Right cardiac atrium (tissue), 5 donors: ENCODE measurements at regions not wholly inside any gene's neighbourhood (a gene's known extent, or its start where the extent isn't known, plus 50 kb on each side); places are given as distances from the start of the nearest gene placed in this dataset.

ENCODE experiments used
- ATAC-seq, 2 donors: fragments of 200-7000 bp; cut with Tn5 transposase; one replicate each; pipeline versions ENCODE4 v1.8.0 to v1.9.1; 2020; ENCODE audit warnings: moderate library complexity in 2 of 2, mild to moderate bottlenecking in 1 of 2
- DNase-seq, 3 donors: peaks; one replicate each; pipeline ENCODE4 v3.0.0-alpha.2; 2020
- H3K27ac ChIP-seq: one replicate; pipeline ENCODE4 v1.5.1; 2013; ENCODE audit warnings: mild to moderate bottlenecking, low read length, control low read depth, moderate library complexity
- H3K27me3 ChIP-seq: one replicate; pipeline ENCODE4 v1.6.1; 2013; ENCODE audit not compliant: control insufficient read depth, insufficient read depth
- H3K4me1 ChIP-seq: one replicate; pipeline ENCODE4 v1.6.1; 2013; ENCODE audit warnings: low read length; ENCODE audit not compliant: control insufficient read depth, insufficient read depth
- H3K4me3 ChIP-seq: one replicate; pipeline ENCODE4 v1.5.1; 2013; ENCODE audit warnings: low read length, control low read depth
- H3K9me3 ChIP-seq: one replicate; pipeline ENCODE4 v1.6.1; 2013; ENCODE audit warnings: low read length; ENCODE audit not compliant: control insufficient read depth
- WGBS: extraction: QIAGEN DNeasy Blood & Tissue Kit; methylation state at CpG from one replicate; pipeline ENCODE4 v1.1.7; 2013; 5-methylcytosine and 5-hydroxymethylcytosine counted together
- intact Hi-C, 4 donors: fragments of 100-400 bp; cut with DNase I; formaldehyde crosslinking; loops; one replicate each; pipeline versions ENCODE4 v1.11.0 to v1.14.0; 2022 to 2023
- donor health status: healthy with polysubstance abuse.
- donor health status: DM: no; HTN: yes; CAD: no.
- donor health status: DM: no; HTN: no; CAD: no.
- donor health status: DM: no; HTN: yes; CAD: no; lungs with severe emphysema.
- donor health status: DM: yes; HTN: yes; CAD: no.

DNA sequence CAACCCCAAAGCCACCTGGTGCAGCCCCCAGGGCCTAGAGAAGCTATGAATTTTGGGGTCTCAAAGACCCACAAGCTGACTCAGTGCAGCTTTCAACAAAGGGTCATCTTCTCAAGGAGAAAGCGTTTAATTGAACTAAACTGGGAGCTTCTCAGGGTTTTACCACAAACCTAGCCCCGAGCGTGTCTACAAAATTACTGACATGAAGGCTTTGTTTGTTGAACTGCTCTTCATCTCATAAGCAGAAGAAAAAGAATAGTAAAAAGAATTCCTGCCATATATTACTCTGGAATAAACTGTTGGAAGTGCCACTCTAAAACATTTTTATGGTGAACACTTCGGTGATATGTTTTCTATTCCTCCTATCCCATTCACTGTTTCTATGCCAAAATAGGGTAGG, 50.8 kb upstream of the INCENP start:
- Histone ChIP-seq H3K27me3 (no peaks in the 10 kb centered on the region), H3K4me1 (no peaks in the 10 kb centered on the region), H3K4me3 (no peak overlapping the region), H3K27ac (no peak overlapping the region), H3K9me3 (no peaks in the 10 kb centered on the region)
- no peak for ATAC-seq
- WGBS: 90% methylated on average over 4 of the region's 4 CpGs
- DNase-seq: no peak
- intact Hi-C loops: loop anchor here in 2 of 4 donors (10.0 kb wide), 2 partner anchors 128 to 268 kb away; no protein-coding TSS in a partner anchor

DNA sequence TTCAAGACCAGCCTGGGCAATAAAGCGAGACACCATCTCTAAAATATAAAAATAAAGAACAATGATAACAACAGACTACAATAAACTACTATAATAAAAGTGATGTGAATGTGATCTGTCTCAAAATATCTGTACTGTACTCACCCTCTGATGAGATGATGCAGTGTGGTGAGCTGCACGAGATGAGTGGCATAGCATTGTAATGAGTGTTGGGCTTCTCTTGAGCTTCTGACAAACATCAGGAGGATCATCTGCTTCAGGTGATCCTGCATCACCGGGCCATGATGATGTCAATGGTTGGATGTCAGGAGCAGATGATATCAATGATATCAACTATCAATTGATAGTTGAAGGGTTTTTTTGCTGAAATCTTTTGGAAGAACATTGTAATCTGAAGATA, 52.4 kb upstream of the INCENP start:
- WGBS: 92% methylated on average over 3 of the region's 3 CpGs

DNA sequence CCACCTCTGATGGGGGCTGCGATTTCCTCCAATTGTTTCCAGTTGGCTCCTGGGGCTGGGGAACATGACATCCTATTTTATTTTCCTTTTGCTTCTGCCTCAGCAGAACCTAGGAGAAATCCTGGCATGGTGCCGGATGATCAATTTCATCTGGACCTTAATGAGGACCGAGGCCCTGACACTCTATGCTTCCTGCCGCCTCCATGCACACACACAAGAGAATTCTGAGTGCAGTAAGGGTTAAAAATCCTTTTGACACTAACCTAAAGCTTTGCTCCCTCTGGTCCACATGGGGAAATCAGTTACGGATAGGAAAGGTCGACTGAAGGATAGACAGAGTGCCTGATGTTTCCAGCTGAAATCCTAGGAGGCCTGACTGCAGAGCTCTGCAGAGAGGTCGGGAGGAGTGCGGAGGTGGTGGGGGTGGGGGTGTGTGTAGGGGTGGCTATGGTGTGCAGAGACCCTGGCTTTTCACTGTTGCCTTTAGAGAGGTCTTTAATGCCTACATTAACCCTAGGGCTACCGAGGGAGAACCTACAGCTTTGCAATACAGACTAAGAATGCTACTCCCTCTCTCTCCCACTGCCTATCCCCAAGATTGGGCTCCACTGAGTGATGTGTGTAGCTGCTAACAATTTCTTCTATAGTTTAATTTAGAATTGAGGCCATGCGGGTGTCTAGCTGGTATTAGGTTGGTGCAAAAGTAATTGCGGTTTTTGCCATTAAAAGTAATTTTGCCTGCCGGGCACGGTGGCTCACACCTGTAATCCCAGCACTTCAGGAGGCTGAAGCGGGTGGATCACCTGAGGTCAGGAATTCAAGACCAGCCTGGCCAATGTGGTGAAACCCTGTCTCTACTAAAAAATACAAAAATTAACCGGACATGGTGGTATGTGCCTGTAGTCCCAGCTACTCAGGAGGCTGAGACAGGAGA, 53.6 kb upstream of the INCENP start:
- ATAC-seq (no peak), DNase-seq (no peak)
- H3K27ac ChIP-seq: no peak overlapping the region
- intact Hi-C loops: loop anchor here in 2 of 4 donors (10.0 kb wide), 2 partner anchors 125 to 265 kb away; no protein-coding TSS in a partner anchor
- no peaks in the 10 kb centered on the region for H3K9me3 ChIP-seq
- H3K4me3 ChIP-seq: no peak overlapping the region
- no peaks in the 10 kb centered on the region for H3K27me3 ChIP-seq
- 64% methylated on average over 15 of the region's 15 CpGs for WGBS
- H3K4me1 ChIP-seq: no peaks in the 10 kb centered on the region

More for the DNA sequence above, 52.4 kb upstream of the INCENP start:
- no peaks in the 10 kb centered on the region for H3K9me3 ChIP-seq
- H3K27ac ChIP-seq: no peak overlapping the region
- ATAC-seq: no peak
- DNase-seq: no peak
- intact Hi-C loops: loop anchor here in 2 of 4 donors (10.0 kb wide), 2 partner anchors 127 to 267 kb away; no protein-coding TSS in a partner anchor
- no peaks in the 10 kb centered on the region for H3K27me3 ChIP-seq
- no peaks in the 10 kb centered on the region for H3K4me1 ChIP-seq
- H3K4me3 ChIP-seq: no peak overlapping the region

DNA sequence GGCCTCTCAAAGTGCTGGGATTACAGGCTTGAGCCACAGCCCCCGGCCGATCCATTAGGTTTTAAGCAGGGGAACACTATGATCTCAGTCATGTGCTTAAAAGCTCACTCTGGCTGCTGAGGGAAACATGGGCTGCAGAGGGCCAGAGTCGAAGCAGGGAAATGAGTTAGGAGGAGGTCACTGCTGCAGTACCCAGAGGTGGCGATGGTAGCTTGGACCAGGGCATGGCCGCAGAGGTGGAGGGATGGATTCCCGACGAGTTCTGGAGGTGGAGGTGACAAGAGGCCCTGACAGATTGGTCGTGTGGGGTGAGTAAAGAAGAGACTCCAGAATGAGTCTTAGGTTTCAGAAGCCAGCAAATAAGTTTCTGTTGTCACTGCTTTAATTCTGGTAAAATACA, 54.4 kb upstream of the INCENP start:
- Histone ChIP-seq H3K27ac (no peak overlapping the region), H3K4me1 (no peaks in the 10 kb centered on the region), H3K27me3 (no peaks in the 10 kb centered on the region), H3K9me3 (no peaks in the 10 kb centered on the region), H3K4me3 (no peak overlapping the region)
- DNase-seq (no peak), ATAC-seq (no peak)
- intact Hi-C loops: no loop called here
- 76% methylated on average over 8 of the region's 8 CpGs for WGBS

DNA sequence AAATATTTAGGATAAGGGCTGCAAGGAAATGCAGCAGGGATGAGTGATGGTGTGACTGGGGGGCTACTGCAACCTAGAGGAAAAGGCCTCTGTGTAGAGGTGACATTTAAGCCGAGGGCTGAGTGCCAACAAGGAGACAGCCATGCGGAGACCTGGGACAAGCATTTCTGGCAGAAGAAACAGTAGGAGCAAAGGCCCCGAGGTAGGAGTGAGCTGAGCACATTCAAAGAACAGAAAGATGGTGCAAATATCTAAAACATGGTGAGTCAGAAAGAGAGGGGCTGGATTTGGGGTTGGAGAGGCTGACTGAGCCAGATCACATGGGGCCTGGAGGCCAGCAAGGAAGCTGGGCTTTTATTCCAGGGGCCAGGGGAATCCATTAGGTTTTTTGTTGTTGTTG, 55.1 kb upstream of the INCENP start:
- no peak overlapping the region for H3K4me3 ChIP-seq
- ATAC-seq (no peak), DNase-seq (no peak)
- H3K9me3 ChIP-seq: no peaks in the 10 kb centered on the region
- 88% methylated on average over 3 of the region's 3 CpGs for WGBS
- no peaks in the 10 kb centered on the region for H3K4me1 ChIP-seq
- H3K27ac ChIP-seq: no peak overlapping the region
- intact Hi-C loops: no loop called here
- H3K27me3 ChIP-seq: no peaks in the 10 kb centered on the region

DNA sequence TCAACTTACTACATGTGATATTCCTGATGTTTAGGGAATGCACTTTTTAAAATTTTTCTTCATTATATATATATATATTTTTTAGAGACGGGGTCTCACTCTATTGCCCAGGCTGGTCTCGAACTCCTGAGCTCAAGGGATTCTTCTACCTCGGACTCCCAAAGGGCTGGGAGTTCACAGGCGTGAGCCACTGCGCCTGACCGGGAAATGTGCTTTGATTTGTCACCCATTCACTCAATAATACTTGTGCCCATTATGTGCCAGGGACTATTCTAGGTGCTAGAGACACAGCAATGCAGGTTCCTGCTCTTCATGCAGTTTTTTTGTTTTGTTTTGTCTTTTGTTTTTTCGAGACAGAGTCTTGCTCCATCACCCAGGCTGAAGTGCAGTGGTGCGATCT, 56.1 kb upstream of the INCENP start:
- no peak for DNase-seq
- Histone ChIP-seq H3K27me3 (no peaks in the 10 kb centered on the region), H3K27ac (no peak overlapping the region), H3K4me3 (no peak overlapping the region), H3K4me1 (no peaks in the 10 kb centered on the region), H3K9me3 (no peaks in the 10 kb centered on the region)
- no peak for ATAC-seq
- 95% methylated on average over 8 of the region's 8 CpGs for WGBS
- intact Hi-C loops: no loop called here

DNA sequence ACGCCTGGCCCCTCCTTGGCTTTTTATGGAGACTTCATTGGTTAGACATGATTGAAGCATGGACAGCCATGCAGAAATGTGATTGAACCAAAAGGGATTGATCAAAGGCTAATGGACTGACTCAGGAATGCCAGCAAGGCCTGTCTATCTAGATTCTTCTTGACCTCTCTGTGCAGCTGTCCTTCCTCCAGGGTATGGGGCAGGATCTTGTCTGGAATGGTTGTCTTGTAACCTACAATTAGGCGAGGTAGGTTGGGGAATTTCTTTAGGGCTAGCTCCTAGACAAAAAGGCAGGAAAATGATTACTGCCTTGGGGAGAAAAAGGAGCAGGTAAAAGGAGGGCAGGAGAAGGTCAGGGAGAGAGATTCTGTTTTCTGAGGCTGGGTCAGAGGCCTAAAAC, 59.6 kb upstream of the INCENP start:
- DNase-seq (no peak), ATAC-seq (no peak)
- 90% methylated on average over 2 of the region's 2 CpGs for WGBS
- intact Hi-C loops: no loop called here
- H3K4me1 ChIP-seq: no peaks in the 10 kb centered on the region
- no peak overlapping the region for H3K27ac ChIP-seq
- H3K27me3 ChIP-seq: no peaks in the 10 kb centered on the region
- no peaks in the 10 kb centered on the region for H3K9me3 ChIP-seq
- H3K4me3 ChIP-seq: no peak overlapping the region

DNA sequence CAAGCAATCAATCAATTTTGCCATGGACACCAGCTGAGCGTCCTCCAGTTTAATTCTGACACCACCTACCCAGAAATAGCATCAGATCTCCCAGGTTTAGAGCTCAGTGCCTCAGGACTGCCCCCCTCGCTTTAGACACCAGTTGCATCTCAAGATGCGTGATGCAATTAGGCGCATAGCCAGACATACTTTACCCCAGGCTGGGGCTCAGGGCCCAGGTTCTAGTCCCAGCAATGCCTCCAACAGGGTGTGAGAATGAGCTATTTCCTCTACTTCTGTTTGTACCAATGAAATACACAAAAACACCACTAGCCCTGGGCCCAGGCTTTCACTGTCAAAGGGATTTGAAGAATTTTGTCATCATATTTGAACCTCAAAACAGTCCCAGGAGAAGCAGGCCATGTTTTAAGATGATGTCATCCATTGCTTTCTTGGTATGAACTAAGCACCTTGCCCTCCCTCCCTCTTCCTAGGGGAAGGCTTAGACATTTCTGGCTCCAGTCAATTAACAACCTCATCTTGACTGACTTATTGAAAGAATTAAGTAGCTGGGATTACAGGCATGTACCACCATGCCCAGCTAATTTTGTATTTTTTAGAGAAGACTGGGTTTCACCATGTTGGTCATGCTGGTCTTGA, 61.5 kb upstream of the INCENP start:
- 67% methylated on average over 4 of the region's 4 CpGs for WGBS
- DNase-seq (peak in 1 of 3 donors; percentile 18), ATAC-seq (peak; percentile 13 to 39)
- Histone ChIP-seq H3K4me1 (no peaks in the 10 kb centered on the region), H3K27me3 (no peaks in the 10 kb centered on the region), H3K27ac (no peak overlapping the region), H3K9me3 (no peaks in the 10 kb centered on the region), H3K4me3 (no peak overlapping the region)
- intact Hi-C loops: no loop called here

DNA sequence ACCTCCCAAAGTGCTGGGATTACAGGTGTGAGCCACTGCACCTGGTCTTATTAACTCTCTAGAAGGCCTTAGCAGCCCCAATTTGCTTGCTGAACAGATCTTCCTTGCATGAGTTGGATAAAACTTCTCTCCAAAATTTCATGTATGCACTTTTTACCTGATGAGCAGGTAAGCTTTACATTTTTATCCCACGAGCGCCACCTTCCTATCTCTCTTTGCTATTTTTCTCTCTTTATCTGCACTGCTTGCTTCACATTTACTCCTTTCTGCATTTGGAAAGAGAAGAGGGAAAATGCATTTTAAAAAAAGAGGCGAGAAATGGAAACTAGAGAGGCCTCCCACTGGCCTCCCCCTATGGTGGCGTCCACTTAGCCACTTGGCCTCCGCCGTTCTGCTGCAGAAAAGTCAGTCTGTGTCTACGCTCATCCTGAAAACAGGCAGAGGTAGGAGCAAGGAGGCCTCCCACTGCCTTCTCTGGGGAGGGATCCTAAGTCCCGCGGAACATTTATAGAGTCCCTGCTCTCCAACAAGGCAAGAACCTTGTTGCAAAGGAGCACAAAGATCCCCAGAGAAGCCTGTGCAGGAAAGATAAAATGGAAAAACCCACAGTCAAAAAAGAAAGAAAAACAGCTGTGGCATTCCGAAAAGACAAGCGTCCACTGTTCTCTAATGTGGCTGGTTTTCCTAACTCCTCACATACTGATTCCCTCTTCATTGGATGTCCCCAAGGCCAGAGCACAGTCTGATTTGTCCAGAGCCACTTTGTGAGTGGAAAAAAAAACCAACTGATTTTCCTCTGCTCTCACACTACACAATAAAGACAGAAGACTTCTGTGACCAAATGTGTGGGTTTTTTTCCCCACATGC, 62.2 kb upstream of the INCENP start:
- Histone ChIP-seq H3K4me1 (no peaks in the 10 kb centered on the region), H3K27ac (peak overlapping the region; percentile 70), H3K4me3 (no peak overlapping the region), H3K27me3 (no peaks in the 10 kb centered on the region), H3K9me3 (no peaks in the 10 kb centered on the region)
- ATAC-seq (peak; percentile 69 to 78), DNase-seq (no peak)
- intact Hi-C loops: no loop called here
- WGBS: 52% methylated on average over 11 of the region's 11 CpGs

DNA sequence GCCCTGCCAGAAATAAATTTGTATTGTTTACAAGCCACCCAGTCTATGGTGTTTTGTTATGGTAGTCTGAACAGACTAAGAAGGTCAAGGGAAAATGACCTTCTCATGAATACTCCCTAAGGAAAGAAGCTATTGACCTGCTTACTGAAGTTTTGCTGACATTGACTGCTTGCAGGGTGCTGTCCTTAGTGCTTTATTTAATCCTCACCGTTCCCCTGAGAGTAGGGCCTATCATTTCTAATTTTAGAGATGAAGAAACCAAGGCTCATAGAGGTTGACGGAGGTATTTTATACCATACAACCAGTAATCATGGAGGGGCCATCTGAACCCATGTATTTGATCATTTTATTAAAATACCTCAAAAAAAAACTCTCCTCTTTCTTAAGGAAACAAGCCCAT, 66.7 kb upstream of the INCENP start:
- intact Hi-C loops: loop anchor here in 1 of 4 donors (10.0 kb wide), 1 partner anchor 102 kb away; the partner anchor contains the start of gene BEST1

More for the DNA sequence above, 66.7 kb upstream of the INCENP start:
- WGBS: 62% methylated on average over 2 of the region's 2 CpGs
- Histone ChIP-seq H3K4me3 (no peak overlapping the region), H3K27me3 (no peaks in the 10 kb centered on the region), H3K9me3 (no peaks in the 10 kb centered on the region), H3K4me1 (no peaks in the 10 kb centered on the region), H3K27ac (no peak overlapping the region)
- DNase-seq: no peak
- ATAC-seq: no peak
